Right atrium auricular region (tissue), 2 donors: ENCODE measurements at regions not wholly inside any gene's neighbourhood (a gene's known extent, or its start where the extent isn't known, plus 50 kb on each side); places are given as distances from the start of the nearest gene placed in this dataset.

Experiments
- DNase-seq: peaks from one replicate; pipeline ENCODE4 v3.0.0-alpha.2; 2019; ENCODE audit warnings: low spot score
- H3K27ac ChIP-seq, 2 donors: fragments of 200-600 bp; sonication (generic); 1 replicate in 1 of 2; 2 replicates in 1 of 2; pipeline ENCODE4 v1.5.1; 2016 to 2019
- H3K27me3 ChIP-seq, 2 donors: fragments of 200-600 bp; sonication (generic); one replicate each; pipeline versions ENCODE4 v1.5.1 to v1.6.0; 2017 to 2019
- H3K36me3 ChIP-seq: fragments of 200-600 bp; sonication (generic); one replicate; pipeline ENCODE4 v1.5.1; 2016
- H3K4me1 ChIP-seq, 2 donors: fragments of 200-600 bp; sonication (generic); one replicate each; pipeline versions ENCODE4 v1.5.1 to v1.6.0; 2017 to 2019
- H3K4me3 ChIP-seq, 2 donors: fragments of 200-600 bp; sonication (generic); 1 replicate in 1 of 2; 2 replicates in 1 of 2; pipeline ENCODE4 v1.5.1; 2017 to 2019; ENCODE audit warnings: mild to moderate bottlenecking in 1 of 2, moderate library complexity in 1 of 2
- H3K9me3 ChIP-seq, 2 donors: fragments of 200-600 bp; sonication (generic); one replicate each; pipeline ENCODE4 v1.5.1; 2019
- TF ChIP-seq, protein P1 (sequence below), 2 donors: fragments of 200-600 bp; sonication (generic); IDR thresholded peaks; one replicate each; pipeline ENCODE4 v1.5.1; 2019; ENCODE audit warnings: antibody characterized with exemption in 2 of 2

DNA sequence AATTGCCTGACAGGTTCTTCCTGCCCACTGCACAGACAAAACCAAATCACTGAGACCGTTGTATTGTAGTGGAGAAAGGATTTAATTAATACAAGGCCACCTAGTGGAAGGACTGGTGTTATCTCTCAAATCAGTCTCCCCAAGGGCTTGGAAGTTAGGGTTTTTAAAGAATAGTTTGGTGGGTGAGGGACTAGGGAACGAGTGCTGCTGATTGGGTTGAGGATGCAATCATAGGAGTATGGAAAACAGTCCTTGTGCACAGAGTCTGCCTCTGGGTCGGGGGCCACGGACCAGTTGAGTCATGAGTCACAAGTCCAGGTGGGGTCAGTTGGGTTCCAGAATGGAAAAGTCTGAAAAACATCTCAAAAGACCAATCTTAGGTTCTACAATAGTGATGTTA lies 89.1 kb downstream of the B3GNT2 start:
- H3K27ac ChIP-seq, result no peak overlapping the region
- H3K4me1 ChIP-seq, result peaks cover 0 to 13% of the 10 kb centered on the region in 2 donors
- H3K9me3 ChIP-seq, result peaks cover 0 to 14% of the 10 kb centered on the region in 2 donors
- H3K4me3 ChIP-seq, result no peak overlapping the region
- DNase-seq, result no peak
- no peaks in the 10 kb centered on the region for H3K27me3 ChIP-seq
- TF ChIP-seq, protein P1, sequence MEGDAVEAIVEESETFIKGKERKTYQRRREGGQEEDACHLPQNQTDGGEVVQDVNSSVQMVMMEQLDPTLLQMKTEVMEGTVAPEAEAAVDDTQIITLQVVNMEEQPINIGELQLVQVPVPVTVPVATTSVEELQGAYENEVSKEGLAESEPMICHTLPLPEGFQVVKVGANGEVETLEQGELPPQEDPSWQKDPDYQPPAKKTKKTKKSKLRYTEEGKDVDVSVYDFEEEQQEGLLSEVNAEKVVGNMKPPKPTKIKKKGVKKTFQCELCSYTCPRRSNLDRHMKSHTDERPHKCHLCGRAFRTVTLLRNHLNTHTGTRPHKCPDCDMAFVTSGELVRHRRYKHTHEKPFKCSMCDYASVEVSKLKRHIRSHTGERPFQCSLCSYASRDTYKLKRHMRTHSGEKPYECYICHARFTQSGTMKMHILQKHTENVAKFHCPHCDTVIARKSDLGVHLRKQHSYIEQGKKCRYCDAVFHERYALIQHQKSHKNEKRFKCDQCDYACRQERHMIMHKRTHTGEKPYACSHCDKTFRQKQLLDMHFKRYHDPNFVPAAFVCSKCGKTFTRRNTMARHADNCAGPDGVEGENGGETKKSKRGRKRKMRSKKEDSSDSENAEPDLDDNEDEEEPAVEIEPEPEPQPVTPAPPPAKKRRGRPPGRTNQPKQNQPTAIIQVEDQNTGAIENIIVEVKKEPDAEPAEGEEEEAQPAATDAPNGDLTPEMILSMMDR (IDR thresholded peaks at IDR 0.05), result no peak
- no peaks in the 10 kb centered on the region for H3K36me3 ChIP-seq

DNA sequence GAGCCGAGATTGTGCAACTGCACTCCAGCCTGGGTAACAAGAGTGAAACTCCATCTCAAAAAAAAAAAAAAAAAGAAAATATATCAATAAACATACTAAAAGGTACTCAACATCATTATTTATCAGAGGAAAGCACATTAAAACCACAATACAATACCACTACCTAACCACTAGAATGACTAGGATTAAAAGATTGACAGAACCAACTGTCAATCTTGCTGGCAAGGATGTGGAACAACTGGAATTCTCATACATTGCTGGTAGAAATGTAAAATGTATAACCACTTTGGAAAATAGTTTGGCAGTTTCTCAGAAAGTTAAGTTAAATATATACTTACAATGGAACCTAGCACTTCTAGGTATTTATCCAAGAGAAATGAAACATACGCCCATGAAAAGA lies 88.6 kb downstream of the B3GNT2 start:
- H3K9me3 ChIP-seq, result peaks cover 0 to 14% of the 10 kb centered on the region in 2 donors
- TF ChIP-seq, protein P1 (IDR thresholded peaks at IDR 0.05), result no peak
- H3K27ac ChIP-seq, result no peak overlapping the region

DNA sequence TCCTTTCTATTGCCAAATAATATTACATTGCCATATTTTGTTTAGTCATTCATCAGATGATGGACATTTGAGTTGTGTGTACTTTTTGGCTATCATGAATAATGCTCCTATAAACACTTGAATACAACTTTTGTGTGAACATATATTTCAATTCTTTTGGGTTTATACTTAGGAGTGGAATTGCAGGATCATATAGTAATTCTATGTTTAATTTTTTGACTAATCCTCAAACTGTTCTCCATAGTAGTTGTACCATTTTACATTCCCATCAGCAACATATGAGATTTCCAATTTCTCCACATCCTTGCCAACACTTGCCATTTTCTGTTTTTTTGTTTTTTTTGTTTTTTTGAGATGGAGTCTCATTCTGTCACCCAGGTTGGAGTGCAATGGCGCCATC lies 87.2 kb downstream of the B3GNT2 start:
- H3K4me3 ChIP-seq, result no peak overlapping the region
- H3K36me3 ChIP-seq, result no peaks in the 10 kb centered on the region
- H3K9me3 ChIP-seq, result peaks cover 0 to 16% of the 10 kb centered on the region in 2 donors
- H3K27me3 ChIP-seq, result no peaks in the 10 kb centered on the region
- H3K4me1 ChIP-seq, result peaks cover 0 to 6% of the 10 kb centered on the region in 2 donors
- H3K27ac ChIP-seq, result no peak overlapping the region
- TF ChIP-seq, protein P1 (IDR thresholded peaks at IDR 0.05), result no peak
- DNase-seq, result no peak

More for the DNA sequence above, 88.6 kb downstream of the B3GNT2 start:
- Histone ChIP-seq H3K4me1 (peaks cover 0 to 13% of the 10 kb centered on the region in 2 donors), H3K36me3 (no peaks in the 10 kb centered on the region), H3K4me3 (no peak overlapping the region), H3K27me3 (no peaks in the 10 kb centered on the region)
- no peak for DNase-seq

DNA sequence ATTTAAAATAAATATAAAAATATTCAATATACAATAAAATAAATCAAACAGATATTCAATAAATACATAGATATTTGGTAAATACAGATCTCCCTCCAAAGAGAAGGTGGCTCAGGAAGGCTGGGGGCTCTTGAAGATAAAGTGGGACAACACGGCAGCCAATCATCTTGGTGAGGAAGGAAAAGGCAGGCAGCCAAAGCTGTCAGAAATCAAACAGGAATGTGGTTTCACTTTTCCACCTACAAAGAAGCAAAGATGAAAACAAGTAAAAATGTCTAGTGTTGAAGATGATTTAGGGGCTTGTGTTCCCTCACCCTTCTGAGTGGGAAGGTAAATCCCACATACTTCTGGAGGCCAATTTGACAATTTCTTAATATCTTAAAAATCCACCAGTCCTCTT lies 85.7 kb downstream of the B3GNT2 start:
- H3K4me3 ChIP-seq, result no peak overlapping the region
- H3K27ac ChIP-seq, result no peak overlapping the region
- H3K9me3 ChIP-seq, result peaks cover 0 to 27% of the 10 kb centered on the region in 2 donors
- H3K36me3 ChIP-seq, result no peaks in the 10 kb centered on the region
- no peaks in the 10 kb centered on the region for H3K4me1 ChIP-seq
- no peaks in the 10 kb centered on the region for H3K27me3 ChIP-seq
- DNase-seq, result no peak
- TF ChIP-seq, protein P1 (IDR thresholded peaks at IDR 0.05), result no peak

DNA sequence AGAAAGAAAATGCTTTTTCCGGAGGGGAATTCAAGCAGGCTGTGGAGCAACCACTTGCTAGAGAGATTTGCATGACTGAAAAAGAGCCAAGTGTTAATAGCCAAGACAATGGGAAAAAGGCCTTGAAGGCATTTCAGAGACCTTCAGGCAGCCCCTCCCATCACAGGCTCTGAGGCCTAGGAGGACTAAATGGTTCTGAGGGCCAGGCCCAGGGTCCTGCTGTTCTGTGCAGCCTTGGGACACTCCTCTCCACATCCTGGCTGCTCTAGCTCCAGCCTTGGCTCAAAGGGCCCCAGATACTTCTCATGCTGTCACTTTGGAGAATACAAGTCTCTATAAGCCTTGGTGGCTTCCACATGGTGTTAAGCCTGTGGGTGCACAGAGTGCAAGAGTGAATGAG lies 81.8 kb downstream of the B3GNT2 start:
- no peaks in the 10 kb centered on the region for H3K36me3 ChIP-seq

More for the DNA sequence above, 81.8 kb downstream of the B3GNT2 start:
- peaks cover 0 to 13% of the 10 kb centered on the region in 2 donors for H3K9me3 ChIP-seq
- H3K4me3 ChIP-seq, result no peak overlapping the region
- no peak for DNase-seq
- no peaks in the 10 kb centered on the region for H3K27me3 ChIP-seq
- H3K4me1 ChIP-seq, result no peaks in the 10 kb centered on the region
- H3K27ac ChIP-seq, result no peak overlapping the region
- TF ChIP-seq, protein P1 (IDR thresholded peaks at IDR 0.05), result no peak
